Mesothelial cell of epicardium (in vitro differentiated cells): ENCODE measurements at regions not wholly inside any gene's neighbourhood (a gene's known extent, or its start where the extent isn't known, plus 50 kb on each side); places are given as distances from the start of the nearest gene placed in this dataset.

Source experiments
- DNase-seq, 2 experiments: peaks; one replicate each; pipeline ENCODE4 v3.0.0; 2021; ENCODE audit warnings: low spot score in 2 of 2; ENCODE audit not compliant: unreplicated experiment in 2 of 2
- H3K27ac Mint-ChIP-seq: 2 replicates; pipeline ENCODE4 v1.8.0; 2021; ENCODE audit warnings: mixed read lengths
- H3K27me3 Mint-ChIP-seq: 2 replicates; pipeline ENCODE4 v1.8.0; 2021; ENCODE audit warnings: low read depth, mixed read lengths
- H3K36me3 Mint-ChIP-seq: 2 replicates; pipeline ENCODE4 v1.8.0; 2021; ENCODE audit warnings: mixed read lengths
- H3K4me1 Mint-ChIP-seq: 2 replicates; pipeline ENCODE4 v1.8.0; 2021; ENCODE audit warnings: mixed read lengths
- H3K4me3 Mint-ChIP-seq: 2 replicates; pipeline ENCODE4 v1.8.0; 2021; ENCODE audit warnings: mild to moderate bottlenecking, moderate library complexity, mixed read lengths
- H3K9me3 Mint-ChIP-seq: 2 replicates; pipeline ENCODE4 v1.8.0; 2021; ENCODE audit warnings: mixed read lengths
- CTCF ChIP-seq: fragments of 200-600 bp; sonication (generic); IDR thresholded peaks from one replicate; pipeline ENCODE4 v1.5.0; 2021; ENCODE audit warnings: antibody characterized with exemption; ENCODE audit not compliant: unreplicated experiment

- peaks cover 35% of the 10 kb centered on the region for H3K4me1 Mint-ChIP-seq
- TF ChIP-seq CTCF: no peak
- H3K27me3 Mint-ChIP-seq: peaks cover 42% of the 10 kb centered on the region
- no peaks in the 10 kb centered on the region for H3K9me3 Mint-ChIP-seq
- no peaks in the 10 kb centered on the region for H3K36me3 Mint-ChIP-seq
- H3K27ac Mint-ChIP-seq: no peak overlapping the region
- no peak overlapping the region for H3K4me3 Mint-ChIP-seq
- no peak for DNase-seq
Measured at GRCh38 chr10:10873915-10874314, 143.8 kb upstream of the CELF2 start.

DNA sequence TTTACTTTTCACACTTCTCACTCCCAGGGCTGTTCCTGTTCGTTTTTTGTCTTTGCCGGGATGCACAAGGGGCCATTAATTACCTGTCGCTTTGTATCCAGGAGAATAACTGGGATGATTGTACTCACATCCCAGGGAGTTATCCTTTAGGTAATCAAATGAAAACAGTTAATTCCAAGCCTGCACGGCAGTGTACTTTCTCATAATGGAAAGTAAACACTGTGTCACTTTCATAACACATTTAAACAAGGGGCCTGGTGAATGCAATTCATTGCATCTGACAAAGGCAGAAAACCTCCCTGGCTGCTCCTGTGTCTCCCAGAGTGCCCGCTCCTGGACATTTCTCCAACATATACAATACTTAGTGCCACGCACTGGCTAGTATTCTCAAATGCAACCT, 138.7 kb upstream of the CELF2 start:
- Mint-ChIP-seq H3K27me3 (peaks cover 58% of the 10 kb centered on the region), H3K27ac (no peak overlapping the region), H3K4me3 (no peak overlapping the region), H3K4me1 (peaks cover 5% of the 10 kb centered on the region), H3K36me3 (peaks cover 2% of the 10 kb centered on the region), H3K9me3 (no peaks in the 10 kb centered on the region)
- DNase-seq: no peak
- TF ChIP-seq CTCF: no peak

DNA sequence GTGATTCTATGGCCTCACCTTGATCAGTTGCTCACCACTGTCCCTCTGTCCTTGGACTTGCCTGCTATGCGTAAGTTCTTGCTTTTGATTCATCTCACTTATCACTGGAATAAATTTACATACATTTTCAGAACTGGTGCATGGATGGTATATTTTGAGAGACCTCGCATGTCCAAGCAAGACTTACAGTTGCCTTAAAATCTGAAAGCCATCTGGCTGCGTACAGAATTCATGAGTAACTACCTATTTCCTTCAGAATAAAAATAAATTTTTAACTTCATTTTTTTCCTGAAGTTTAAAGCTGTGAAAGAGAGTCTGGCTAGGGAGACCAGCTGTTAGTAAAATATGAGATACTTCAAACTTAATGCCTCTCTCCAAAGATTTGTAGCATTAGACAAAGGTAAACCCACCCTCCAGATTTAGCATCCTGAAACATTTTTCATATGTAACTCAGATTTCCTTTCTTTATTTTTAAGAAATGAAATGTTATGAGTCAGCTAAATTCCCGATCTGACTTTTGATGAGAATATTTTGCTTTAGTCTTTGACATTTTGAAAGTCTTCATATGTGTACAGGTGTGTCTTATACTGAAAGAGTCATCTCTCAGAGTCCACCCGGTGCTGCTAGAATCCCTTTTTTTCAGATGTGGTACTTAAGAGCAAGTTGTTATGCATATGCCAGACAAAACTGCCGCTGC, 136.4 kb upstream of the CELF2 start:
- no peak for TF ChIP-seq CTCF
- H3K4me3 Mint-ChIP-seq: no peak overlapping the region
- H3K9me3 Mint-ChIP-seq: peaks cover 6% of the 10 kb centered on the region
- no peak overlapping the region for H3K27ac Mint-ChIP-seq
- H3K36me3 Mint-ChIP-seq: peaks cover 6% of the 10 kb centered on the region
- DNase-seq: no peak
- peaks cover 62% of the 10 kb centered on the region for H3K27me3 Mint-ChIP-seq
- peaks cover 6% of the 10 kb centered on the region for H3K4me1 Mint-ChIP-seq

GRCh38 chr10:10883737-10884136, 133.9 kb upstream of the CELF2 start:
- H3K27ac Mint-ChIP-seq: no peak overlapping the region
- peaks cover 20% of the 10 kb centered on the region for H3K4me1 Mint-ChIP-seq
- H3K4me3 Mint-ChIP-seq: no peak overlapping the region
- no peak for TF ChIP-seq CTCF
- peaks cover 6% of the 10 kb centered on the region for H3K36me3 Mint-ChIP-seq
- no peak for DNase-seq
- H3K9me3 Mint-ChIP-seq: peaks cover 6% of the 10 kb centered on the region
- peaks cover 55% of the 10 kb centered on the region for H3K27me3 Mint-ChIP-seq

- peaks cover 26% of the 10 kb centered on the region for H3K4me1 Mint-ChIP-seq
- peak overlapping the region; percentile 2 for H3K27ac Mint-ChIP-seq
- peaks cover 6% of the 10 kb centered on the region for H3K36me3 Mint-ChIP-seq
- peaks cover 64% of the 10 kb centered on the region for H3K27me3 Mint-ChIP-seq
- no peak for TF ChIP-seq CTCF
- peaks cover 6% of the 10 kb centered on the region for H3K9me3 Mint-ChIP-seq
- H3K4me3 Mint-ChIP-seq: no peak overlapping the region
- no peak for DNase-seq
Measured at GRCh38 chr10:10886861-10887531, 130.7 kb upstream of the CELF2 start.
